Lung microvascular endothelial cell (primary cell): ENCODE measurements at regions not wholly inside any gene's neighbourhood (a gene's known extent, or its start where the extent isn't known, plus 50 kb on each side); places are given as distances from the start of the nearest gene placed in this dataset.
A peak's percentile ranks its signal among the peaks of the same experiment; 100 is the strongest.
"Not testable (repeated sequence)": the region's sequence is repeated elsewhere in the genome, so short reads cannot be mapped to it uniquely, and the experiment has no call there.

Source experiments
- DNase-seq, 2 donors: peaks; one replicate each; pipeline versions ENCODE4 v3.0.0 to v3.0.0-alpha.2; 2010; ENCODE audit warnings: low read depth in 2 of 2

GRCh38 chr6:11486959-11487358 lies 50.6 kb upstream of the TMEM170B start:
- DNase-seq = no peak

GRCh38 chr6:11486486-11486885 lies 51.1 kb upstream of the TMEM170B start:
- DNase-seq = no peak

GRCh38 chr6:11486051-11486450 lies 51.5 kb upstream of the TMEM170B start:
- DNase-seq = no peak

- DNase-seq = peak; percentile 13 to 79
Measured at GRCh38 chr6:11485271-11485670, 52.3 kb upstream of the TMEM170B start.

- peak in 1 of 2 donors; percentile 6 for DNase-seq
Measured at GRCh38 chr6:11484441-11484840, 53.1 kb upstream of the TMEM170B start.

GRCh38 chr6:11482616-11483015 lies 54.9 kb upstream of the TMEM170B start:
- no peak for DNase-seq

GRCh38 chr6:11480541-11480940 lies 57.0 kb upstream of the TMEM170B start:
- DNase-seq = no peak

- DNase-seq = no peak
Measured at GRCh38 chr6:11479296-11479695, 58.3 kb upstream of the TMEM170B start.

- DNase-seq = no peak
Measured at GRCh38 chr6:11478586-11478985, 59.0 kb upstream of the TMEM170B start.

GRCh38 chr6:11475016-11475415 lies 62.5 kb upstream of the TMEM170B start:
- DNase-seq = no peak

GRCh38 chr6:11473008-11473740 lies 64.4 kb upstream of the TMEM170B start:
- no peak for DNase-seq

- DNase-seq = no peak
Measured at GRCh38 chr6:11471261-11471660, 66.3 kb upstream of the TMEM170B start.

- no peak for DNase-seq
Measured at GRCh38 chr6:11469684-11470083, 67.9 kb upstream of the TMEM170B start.

- not testable (repeated sequence) for DNase-seq
Measured at GRCh38 chr6:11468271-11468670, 69.3 kb upstream of the TMEM170B start.

- DNase-seq = no peak
Measured at GRCh38 chr6:11467364-11467763, 70.2 kb upstream of the TMEM170B start.

GRCh38 chr6:11463398-11463780 lies 74.2 kb upstream of the TMEM170B start:
- DNase-seq = no peak

- DNase-seq = no peak
Measured at GRCh38 chr6:11462742-11463397, 74.7 kb upstream of the TMEM170B start.

GRCh38 chr6:11460837-11461661 lies 76.5 kb upstream of the TMEM170B start:
- no peak for DNase-seq

GRCh38 chr6:11460001-11460668 lies 77.4 kb upstream of the TMEM170B start:
- peak in 1 of 2 donors; percentile 41 for DNase-seq

GRCh38 chr6:11459079-11459610 lies 78.4 kb upstream of the TMEM170B start:
- no peak for DNase-seq

GRCh38 chr6:11458509-11458908 lies 79.0 kb upstream of the TMEM170B start:
- DNase-seq = no peak

GRCh38 chr6:11457422-11457821 lies 80.1 kb upstream of the TMEM170B start:
- DNase-seq = not testable (repeated sequence)
